A673 (cell line): ENCODE measurements at regions not wholly inside any gene's neighbourhood (a gene's known extent, or its start where the extent isn't known, plus 50 kb on each side); places are given as distances from the start of the nearest gene placed in this dataset.
"Not testable (repeated sequence)": the region's sequence is repeated elsewhere in the genome, so short reads cannot be mapped to it uniquely, and the experiment has no call there.

Source experiments
- BruUV-seq: library from RNA; stranded (reverse); fragments of 400-500 nt; replicated peaks from 2 replicates; lab custom pipeline; 2021; lab: Mats Ljungman, UMichigan
- CTCF ChIA-PET: fragments of 300-600 bp; sonication (Branson Sonifier 250); formaldehyde crosslinking; loops from one replicate; lab custom pipeline; 2022; ENCODE audit warnings: antibody characterized with exemption; lab: Charles Lee
- POLR2A ChIA-PET: fragments of 300-600 bp; sonication (Branson Sonifier 250); formaldehyde crosslinking; loops from one replicate; lab custom pipeline; 2022; ENCODE audit warnings: antibody characterized with exemption; ENCODE audit not compliant: low non-redundant PET; lab: Charles Lee
- DNase-seq: peaks from one replicate; pipeline ENCODE4 v3.0.0-alpha.2; 2015; ENCODE audit warnings: low spot score
- H3K27ac ChIP-seq: fragments of 200-600 bp; sonication (generic); 2 replicates; pipeline ENCODE4 v1.5.1; 2016; ENCODE audit warnings: mixed run types, low read depth, mild to moderate bottlenecking, mixed read lengths, antibody characterized with exemption, low read length; ENCODE audit not compliant: poor library complexity, severe bottlenecking
- H3K27me3 ChIP-seq: fragments of 200-600 bp; sonication (generic); replicated peaks from 2 replicates; pipeline ENCODE4 v1.6.1; 2017; ENCODE audit warnings: mixed run types, low read depth, mild to moderate bottlenecking, mixed read lengths, antibody characterized with exemption, low read length; ENCODE audit not compliant: insufficient read depth, poor library complexity
- H3K36me3 ChIP-seq: fragments of 200-600 bp; sonication (generic); 2 replicates; pipeline ENCODE4 v1.6.1; 2016; ENCODE audit warnings: mixed run types, mild to moderate bottlenecking, mixed read lengths, antibody characterized with exemption, low read length; ENCODE audit not compliant: insufficient read depth, poor library complexity, severe bottlenecking
- H3K4me1 ChIP-seq: fragments of 200-600 bp; sonication (generic); 2 replicates; pipeline ENCODE4 v1.6.1; 2017; ENCODE audit warnings: mixed run types, mild to moderate bottlenecking, mixed read lengths, antibody characterized with exemption, low read length; ENCODE audit not compliant: insufficient read depth, poor library complexity, severe bottlenecking
- H3K4me3 ChIP-seq: fragments of 200-600 bp; sonication (generic); 2 replicates; pipeline ENCODE4 v1.5.1; 2016; ENCODE audit warnings: low read depth, mixed run types, mild to moderate bottlenecking, mixed read lengths, low read length; ENCODE audit not compliant: poor library complexity, severe bottlenecking
- H3K9me3 ChIP-seq: fragments of 200-600 bp; sonication (generic); 2 replicates; pipeline ENCODE4 v1.6.1; 2016; ENCODE audit warnings: mixed run types, low read depth, mild to moderate bottlenecking, mixed read lengths, antibody characterized with exemption, low read length; ENCODE audit not compliant: poor library complexity, severe bottlenecking
- intact Hi-C: fragments of 100-400 bp; cut with micrococcal nuclease; formaldehyde crosslinking; loops from one replicate; pipeline ENCODE4 v1.10.0; 2022; ENCODE audit not compliant: unreplicated experiment
- TF ChIP-seq, protein P1 (sequence below): fragments of 300-800, 200-600 bp; sonication (generic); conservative IDR thresholded peaks from 2 replicates; pipeline ENCODE4 v1.5.1; 2017; ENCODE audit warnings: low read depth, mild to moderate bottlenecking, antibody characterized with exemption, low read length, moderate library complexity, mixed read lengths

GRCh38 chr9:39559384-39559783 lies 203.9 kb downstream of the SPATA31A1 start:
- H3K4me1 ChIP-seq, H3K4me3 ChIP-seq, intact Hi-C loops, H3K27me3 ChIP-seq, BruUV-seq, H3K27ac ChIP-seq, DNase-seq, H3K36me3 ChIP-seq, CTCF ChIA-PET, POLR2A ChIA-PET, H3K9me3 ChIP-seq: not testable (repeated sequence)
- TF ChIP-seq, protein P1, sequence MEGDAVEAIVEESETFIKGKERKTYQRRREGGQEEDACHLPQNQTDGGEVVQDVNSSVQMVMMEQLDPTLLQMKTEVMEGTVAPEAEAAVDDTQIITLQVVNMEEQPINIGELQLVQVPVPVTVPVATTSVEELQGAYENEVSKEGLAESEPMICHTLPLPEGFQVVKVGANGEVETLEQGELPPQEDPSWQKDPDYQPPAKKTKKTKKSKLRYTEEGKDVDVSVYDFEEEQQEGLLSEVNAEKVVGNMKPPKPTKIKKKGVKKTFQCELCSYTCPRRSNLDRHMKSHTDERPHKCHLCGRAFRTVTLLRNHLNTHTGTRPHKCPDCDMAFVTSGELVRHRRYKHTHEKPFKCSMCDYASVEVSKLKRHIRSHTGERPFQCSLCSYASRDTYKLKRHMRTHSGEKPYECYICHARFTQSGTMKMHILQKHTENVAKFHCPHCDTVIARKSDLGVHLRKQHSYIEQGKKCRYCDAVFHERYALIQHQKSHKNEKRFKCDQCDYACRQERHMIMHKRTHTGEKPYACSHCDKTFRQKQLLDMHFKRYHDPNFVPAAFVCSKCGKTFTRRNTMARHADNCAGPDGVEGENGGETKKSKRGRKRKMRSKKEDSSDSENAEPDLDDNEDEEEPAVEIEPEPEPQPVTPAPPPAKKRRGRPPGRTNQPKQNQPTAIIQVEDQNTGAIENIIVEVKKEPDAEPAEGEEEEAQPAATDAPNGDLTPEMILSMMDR: peak; percentile 33

DNA sequence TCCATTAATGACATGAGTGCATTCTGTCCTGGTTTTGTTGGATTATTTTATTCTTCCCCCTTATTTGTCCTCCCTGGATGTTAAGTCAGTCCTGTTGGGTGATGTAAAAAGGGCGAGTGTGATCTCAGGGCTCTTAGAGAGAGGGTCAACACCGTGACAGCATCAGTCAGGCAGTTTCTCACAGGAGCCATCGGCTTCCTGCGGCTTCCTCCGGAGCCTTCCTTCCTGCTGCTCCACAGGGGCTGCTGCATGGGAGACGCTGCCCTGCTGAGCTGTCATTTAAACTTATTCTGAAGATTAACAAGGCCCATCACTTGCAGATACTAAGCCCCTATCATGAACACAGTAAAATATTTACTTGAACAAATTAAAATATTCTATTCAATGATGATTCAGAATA lies 211.3 kb downstream of the SPATA31A1 start:
- H3K4me3 ChIP-seq, H3K36me3 ChIP-seq, H3K4me1 ChIP-seq, BruUV-seq, H3K27ac ChIP-seq, CTCF ChIA-PET, intact Hi-C loops, H3K9me3 ChIP-seq, POLR2A ChIA-PET, H3K27me3 ChIP-seq: not testable (repeated sequence)
- peak; percentile 84 for DNase-seq

DNA sequence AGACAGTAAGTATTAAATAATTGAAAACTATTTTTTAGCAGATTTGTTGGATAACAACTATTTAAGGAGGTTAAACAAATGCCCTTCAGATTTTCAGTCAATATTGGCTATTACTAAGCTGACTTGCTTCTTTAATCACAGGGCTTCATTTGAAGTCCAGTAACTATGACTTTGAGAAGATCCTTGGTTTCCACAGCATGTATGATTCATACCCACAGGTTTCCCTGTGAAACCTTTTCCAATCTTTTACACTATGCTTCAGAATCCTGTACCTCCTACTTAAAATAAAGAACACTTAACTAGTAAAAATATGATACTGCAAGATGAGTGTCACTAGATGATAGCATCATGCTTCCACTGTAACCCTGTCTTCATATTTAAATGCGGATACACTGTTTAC lies 211.9 kb downstream of the SPATA31A1 start:
- intact Hi-C loops, H3K4me1 ChIP-seq, POLR2A ChIA-PET, CTCF ChIA-PET, H3K27ac ChIP-seq, DNase-seq, H3K36me3 ChIP-seq, BruUV-seq, H3K27me3 ChIP-seq, H3K9me3 ChIP-seq, H3K4me3 ChIP-seq: not testable (repeated sequence)

DNA sequence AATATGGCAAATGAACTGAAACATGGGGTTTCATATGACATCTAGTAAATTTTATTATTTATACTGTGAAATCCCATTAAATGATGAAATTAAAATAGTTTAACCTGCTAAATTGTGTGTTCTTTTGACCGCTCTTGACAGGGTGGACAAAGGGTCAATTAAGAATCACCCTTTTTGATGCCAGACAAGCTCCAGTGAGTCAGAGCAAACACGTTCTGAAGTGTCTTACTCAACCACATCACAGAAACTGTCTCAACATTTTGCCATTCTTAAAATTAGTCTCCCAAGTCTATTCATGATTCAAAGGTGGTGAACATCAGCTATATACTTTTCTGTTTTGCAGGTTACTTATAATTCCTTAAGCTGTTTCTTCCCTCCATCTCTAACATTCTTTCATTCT lies 213.4 kb downstream of the SPATA31A1 start:
- H3K4me3 ChIP-seq, H3K9me3 ChIP-seq, POLR2A ChIA-PET, H3K36me3 ChIP-seq, H3K4me1 ChIP-seq, BruUV-seq, DNase-seq, H3K27ac ChIP-seq, H3K27me3 ChIP-seq, intact Hi-C loops, CTCF ChIA-PET: not testable (repeated sequence)

DNA sequence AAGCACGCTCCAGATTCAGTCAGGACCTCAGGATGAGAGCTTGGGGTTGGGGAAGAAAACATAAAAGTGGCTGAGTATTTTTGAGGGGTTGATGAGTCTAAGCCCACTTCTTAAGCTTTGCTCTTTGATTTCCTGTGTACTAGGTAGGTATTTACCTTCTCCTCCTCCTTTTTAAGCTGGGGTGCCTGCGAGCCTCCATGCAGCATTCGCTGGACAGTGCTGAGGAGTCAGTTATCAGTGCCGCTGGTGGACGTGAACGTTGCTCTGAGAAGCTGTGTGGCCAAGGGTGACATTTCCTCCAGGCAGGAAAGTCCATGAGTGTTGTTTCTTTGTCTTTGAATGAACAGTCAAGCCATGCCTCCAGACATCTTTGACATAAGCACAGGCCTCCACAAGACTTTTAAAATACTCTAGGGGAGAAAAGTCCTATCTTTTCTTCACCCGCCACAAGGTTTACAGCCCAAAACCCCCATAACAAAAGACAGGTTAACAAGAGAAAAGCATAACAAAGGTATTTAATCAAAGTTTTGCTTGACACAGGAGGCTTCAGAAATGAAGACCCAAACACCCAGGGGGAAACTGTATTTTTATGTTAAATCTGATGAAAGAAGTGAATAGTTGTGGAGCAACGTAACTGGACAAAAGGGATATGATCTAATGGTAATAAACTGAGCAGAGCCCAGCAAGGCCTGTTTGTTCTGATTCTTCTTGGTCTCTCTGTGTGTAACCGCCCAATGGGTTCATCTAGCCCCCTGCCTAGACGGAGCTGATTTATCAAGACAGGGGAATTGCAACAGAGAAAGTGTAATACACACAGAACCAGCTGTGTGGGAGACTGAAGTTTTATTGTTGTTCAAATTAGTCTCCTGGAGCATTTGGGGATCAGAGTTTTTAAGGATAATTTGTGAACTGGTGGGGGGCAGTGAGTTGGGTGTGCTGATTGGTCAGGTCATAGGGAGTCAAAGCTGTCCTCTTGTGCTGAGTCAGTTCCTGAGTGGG lies 217.9 kb downstream of the SPATA31A1 start:
- H3K4me3 ChIP-seq, BruUV-seq, H3K9me3 ChIP-seq, CTCF ChIA-PET, H3K4me1 ChIP-seq, POLR2A ChIA-PET, H3K27ac ChIP-seq, H3K27me3 ChIP-seq, H3K36me3 ChIP-seq, intact Hi-C loops: not testable (repeated sequence)
- peak; percentile 21 for DNase-seq

DNA sequence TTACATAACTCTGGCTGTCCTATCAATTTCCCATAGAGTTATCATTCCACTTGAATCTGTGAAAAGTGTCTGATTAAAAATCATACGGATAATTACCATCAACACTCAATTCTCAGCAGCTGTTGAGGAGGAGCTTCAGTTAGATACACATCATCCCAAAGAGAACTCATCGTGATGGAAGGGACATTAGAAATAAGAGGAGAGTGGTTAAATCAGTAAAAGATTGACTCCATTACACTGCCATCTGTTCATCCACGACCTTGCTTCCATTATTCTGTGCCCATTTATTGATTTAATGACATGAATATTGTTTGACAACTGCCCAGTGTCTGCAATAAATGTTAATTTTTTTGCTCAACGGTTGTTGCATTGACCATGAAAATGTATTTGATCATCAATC lies 223.5 kb downstream of the SPATA31A1 start:
- BruUV-seq, H3K9me3 ChIP-seq, intact Hi-C loops, H3K27me3 ChIP-seq, H3K4me1 ChIP-seq, H3K4me3 ChIP-seq, DNase-seq, POLR2A ChIA-PET, H3K36me3 ChIP-seq, CTCF ChIA-PET, H3K27ac ChIP-seq: not testable (repeated sequence)

GRCh38 chr9:39581296-39581695 lies 225.8 kb downstream of the SPATA31A1 start:
- H3K27ac ChIP-seq, H3K36me3 ChIP-seq, H3K9me3 ChIP-seq, H3K27me3 ChIP-seq, BruUV-seq, H3K4me3 ChIP-seq, H3K4me1 ChIP-seq, CTCF ChIA-PET, POLR2A ChIA-PET, DNase-seq, intact Hi-C loops: not testable (repeated sequence)
